GM10266 (cell line): ENCODE measurements at regions not wholly inside any gene's neighbourhood (a gene's known extent, or its start where the extent isn't known, plus 50 kb on each side); places are given as distances from the start of the nearest gene placed in this dataset.

Source experiments
- DNase-seq: peaks from one replicate; pipeline ENCODE4 v3.0.0; 2012; ENCODE audit errors: extremely low spot score
- TF ChIP-seq, protein P1 (sequence below): IDR thresholded peaks from 2 replicates; pipeline ENCODE4 v1.5.1; 2012; ENCODE audit warnings: mild to moderate bottlenecking, low read depth; ENCODE audit not compliant: control insufficient read depth, insufficient read depth; ENCODE audit errors: missing control alignments

DNA sequence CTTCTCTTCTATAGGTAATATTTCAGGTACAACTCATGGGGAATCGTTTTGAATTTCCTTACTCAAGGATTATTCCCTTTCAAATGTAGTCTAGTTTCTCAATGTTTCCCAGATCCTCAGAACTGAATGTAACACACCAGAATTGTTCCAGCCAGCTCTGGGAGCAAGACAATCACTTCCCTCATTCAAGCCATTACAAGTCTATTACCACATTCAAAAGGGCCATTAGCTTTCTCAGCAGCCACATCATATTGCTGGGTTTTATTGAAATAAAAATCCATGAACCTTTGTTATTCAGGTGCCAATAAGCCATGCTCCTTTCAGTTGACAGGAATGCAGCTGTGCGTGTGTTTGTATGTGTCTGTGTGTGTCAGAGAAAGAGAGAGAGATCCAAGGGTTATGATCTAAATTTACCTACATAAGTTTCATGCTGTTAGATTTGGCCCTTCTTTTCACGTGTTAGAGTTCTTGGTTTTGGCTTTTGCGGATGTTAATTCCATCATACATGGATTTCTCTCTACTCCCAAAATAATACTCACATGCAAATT, 357.7 kb downstream of the BCAT1 start:
- TF ChIP-seq, protein P1, sequence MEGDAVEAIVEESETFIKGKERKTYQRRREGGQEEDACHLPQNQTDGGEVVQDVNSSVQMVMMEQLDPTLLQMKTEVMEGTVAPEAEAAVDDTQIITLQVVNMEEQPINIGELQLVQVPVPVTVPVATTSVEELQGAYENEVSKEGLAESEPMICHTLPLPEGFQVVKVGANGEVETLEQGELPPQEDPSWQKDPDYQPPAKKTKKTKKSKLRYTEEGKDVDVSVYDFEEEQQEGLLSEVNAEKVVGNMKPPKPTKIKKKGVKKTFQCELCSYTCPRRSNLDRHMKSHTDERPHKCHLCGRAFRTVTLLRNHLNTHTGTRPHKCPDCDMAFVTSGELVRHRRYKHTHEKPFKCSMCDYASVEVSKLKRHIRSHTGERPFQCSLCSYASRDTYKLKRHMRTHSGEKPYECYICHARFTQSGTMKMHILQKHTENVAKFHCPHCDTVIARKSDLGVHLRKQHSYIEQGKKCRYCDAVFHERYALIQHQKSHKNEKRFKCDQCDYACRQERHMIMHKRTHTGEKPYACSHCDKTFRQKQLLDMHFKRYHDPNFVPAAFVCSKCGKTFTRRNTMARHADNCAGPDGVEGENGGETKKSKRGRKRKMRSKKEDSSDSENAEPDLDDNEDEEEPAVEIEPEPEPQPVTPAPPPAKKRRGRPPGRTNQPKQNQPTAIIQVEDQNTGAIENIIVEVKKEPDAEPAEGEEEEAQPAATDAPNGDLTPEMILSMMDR = no peak

DNA sequence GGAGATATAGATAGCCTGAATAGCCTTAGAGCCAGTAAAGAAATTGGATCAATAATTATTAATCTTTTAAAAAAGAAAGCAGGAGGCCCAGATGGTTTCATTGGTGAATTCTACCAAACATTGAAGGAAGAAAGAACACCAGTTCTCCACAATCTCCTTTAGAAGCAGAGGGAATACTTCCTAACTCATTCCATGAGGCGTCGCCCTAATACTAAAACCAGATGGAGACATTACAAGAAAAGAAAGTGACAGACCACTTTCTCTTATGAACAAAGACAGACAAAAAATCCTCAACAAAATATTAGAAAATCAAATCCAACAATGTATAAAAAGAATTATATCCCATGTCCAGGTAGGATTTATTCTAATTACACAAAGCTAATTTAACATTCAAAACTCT, 362.6 kb downstream of the BCAT1 start:
- no peak for DNase-seq
- TF ChIP-seq, protein P1 = no peak

More for the DNA sequence above, 357.7 kb downstream of the BCAT1 start:
- no peak for DNase-seq

DNA sequence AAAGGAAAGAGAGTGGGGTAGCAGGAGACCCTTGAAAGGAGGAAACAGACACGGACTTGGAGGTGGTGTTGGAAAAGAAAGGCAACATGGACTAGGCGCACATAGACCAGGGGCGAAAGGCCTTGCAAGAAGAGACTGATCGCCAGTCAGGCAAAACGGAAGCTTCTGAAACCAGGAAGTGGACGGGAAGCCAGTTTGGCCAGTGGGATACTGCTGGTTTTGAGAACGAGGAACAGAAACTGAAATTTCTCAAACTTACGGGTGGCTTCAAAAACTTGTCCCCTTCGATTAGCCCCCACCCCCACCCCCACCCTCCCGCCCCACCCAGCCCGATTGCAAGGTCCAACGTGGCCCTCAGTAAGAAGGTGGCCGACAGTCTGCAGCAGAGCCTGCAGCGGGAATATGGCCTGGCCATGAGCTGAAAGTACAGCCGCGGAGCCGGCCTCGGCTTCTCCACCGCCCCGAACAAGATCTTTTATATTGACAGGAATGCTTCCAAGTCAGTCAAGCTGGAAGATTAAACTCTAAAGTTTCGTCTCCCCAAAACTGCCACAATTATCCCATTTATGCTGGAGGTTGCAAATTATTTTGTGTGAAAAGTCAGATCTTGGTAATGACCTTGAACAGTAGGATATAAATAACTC, 364.7 kb downstream of the BCAT1 start:
- DNase-seq = no peak
- TF ChIP-seq, protein P1 = no peak

- no peak for DNase-seq
- TF ChIP-seq, protein P1 = no peak
These were observed 365.8 kb downstream of the BCAT1 start for GRCh38 chr12:24582954-24583601.

DNA sequence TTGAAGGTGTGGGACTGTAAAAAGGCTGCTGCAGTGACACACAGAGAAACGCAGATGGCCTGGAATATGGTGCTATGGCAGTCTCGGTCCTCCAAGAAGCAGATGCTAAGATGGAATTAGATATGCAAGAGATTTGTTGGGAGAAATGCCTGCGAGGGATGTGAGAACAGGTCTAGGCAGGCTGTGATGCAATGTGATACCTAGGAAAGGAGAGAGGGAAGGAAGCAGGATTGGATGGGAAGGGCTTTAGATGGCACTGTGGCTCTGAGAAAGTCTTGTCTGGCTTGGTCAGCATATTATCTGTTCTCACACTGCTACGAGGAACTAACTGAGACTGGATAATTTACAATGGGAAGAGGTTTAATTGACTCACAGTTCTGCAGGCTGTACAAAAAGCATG, 374.4 kb downstream of the BCAT1 start:
- DNase-seq = no peak

DNA sequence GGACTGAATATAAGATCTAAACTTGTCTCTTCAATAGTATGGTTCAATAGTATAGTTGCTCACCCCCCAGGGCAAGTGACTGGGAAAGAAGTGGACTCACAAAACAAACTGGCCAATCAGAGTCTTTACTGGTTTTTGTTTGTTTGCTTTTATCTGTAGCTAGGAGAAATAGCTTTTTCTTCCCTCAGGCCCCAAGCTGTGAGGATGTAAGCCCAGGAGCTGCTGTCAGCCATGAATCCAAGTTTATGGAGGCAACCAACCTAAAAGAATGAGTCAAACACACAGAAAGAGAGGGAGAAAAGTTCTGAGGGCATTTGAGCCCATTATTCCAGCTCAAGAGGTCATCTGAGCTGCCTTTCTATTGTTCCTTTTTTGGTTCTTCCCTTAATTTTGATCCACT, 375.3 kb downstream of the BCAT1 start:
- TF ChIP-seq, protein P1 = no peak
- DNase-seq = no peak

More for the DNA sequence above, 374.4 kb downstream of the BCAT1 start:
- TF ChIP-seq, protein P1 = no peak

- DNase-seq = no peak
- TF ChIP-seq, protein P1 = no peak
These were observed 383.6 kb downstream of the BCAT1 start for GRCh38 chr12:24565300-24565699.
